Anterior cingulate cortex (tissue), 58 donors: ENCODE measurements at regions not wholly inside any gene's neighbourhood (a gene's known extent, or its start where the extent isn't known, plus 50 kb on each side); places are given as distances from the start of the nearest gene placed in this dataset.
"Not testable (repeated sequence)": the region's sequence is repeated elsewhere in the genome, so short reads cannot be mapped to it uniquely, and the experiment has no call there.

Experiments
- DNase-seq, 58 donors: peaks; one replicate each; lab custom pipeline; 2025; lab: John Stamatoyannopoulos, UW

GRCh38 chr4:124947622-124948265, 235.2 kb upstream of the ANKRD50 start:
- DNase-seq = no peak

- no peak for DNase-seq
Observed at GRCh38 chr4:124946696-124947095, 234.2 kb upstream of the ANKRD50 start.

- no peak for DNase-seq
Observed at GRCh38 chr4:124945422-124945821, 232.9 kb upstream of the ANKRD50 start.

GRCh38 chr4:124943938-124944337, 231.4 kb upstream of the ANKRD50 start:
- no peak for DNase-seq

GRCh38 chr4:124943145-124943889, 230.8 kb upstream of the ANKRD50 start:
- no peak for DNase-seq

- DNase-seq = no peak
Observed at GRCh38 chr4:124941267-124941666, 228.7 kb upstream of the ANKRD50 start.

- DNase-seq = peak in 1 of 58 donors; percentile 2
Observed at GRCh38 chr4:124940387-124940786, 227.9 kb upstream of the ANKRD50 start.

GRCh38 chr4:124939908-124940307, 227.4 kb upstream of the ANKRD50 start:
- no peak for DNase-seq

GRCh38 chr4:124938836-124939235, 226.3 kb upstream of the ANKRD50 start:
- DNase-seq = no peak

GRCh38 chr4:124937993-124938392, 225.5 kb upstream of the ANKRD50 start:
- DNase-seq = no peak

GRCh38 chr4:124936427-124936826, 223.9 kb upstream of the ANKRD50 start:
- DNase-seq = no peak

GRCh38 chr4:124934916-124935315, 222.4 kb upstream of the ANKRD50 start:
- no peak for DNase-seq

- DNase-seq = no peak
Observed at GRCh38 chr4:124933521-124933920, 221.0 kb upstream of the ANKRD50 start.

- no peak for DNase-seq
Observed at GRCh38 chr4:124932447-124932846, 219.9 kb upstream of the ANKRD50 start.

- no peak for DNase-seq
Observed at GRCh38 chr4:124931050-124931449, 218.5 kb upstream of the ANKRD50 start.

GRCh38 chr4:124922748-124923147, 210.2 kb upstream of the ANKRD50 start:
- DNase-seq = not testable (repeated sequence)

- DNase-seq = no peak
Observed at GRCh38 chr4:124918559-124919122, 206.1 kb upstream of the ANKRD50 start.

- DNase-seq = no peak
Observed at GRCh38 chr4:124915073-124915472, 202.5 kb upstream of the ANKRD50 start.

GRCh38 chr4:124913237-124913636, 200.7 kb upstream of the ANKRD50 start:
- DNase-seq = no peak

- no peak for DNase-seq
Observed at GRCh38 chr4:124910327-124910726, 197.8 kb upstream of the ANKRD50 start.

GRCh38 chr4:124907881-124908280, 195.3 kb upstream of the ANKRD50 start:
- no peak for DNase-seq

GRCh38 chr4:124905441-124905840, 192.9 kb upstream of the ANKRD50 start:
- no peak for DNase-seq
